Smooth muscle cell (in vitro differentiated cells): ENCODE measurements at regions not wholly inside any gene's neighbourhood (a gene's known extent, or its start where the extent isn't known, plus 50 kb on each side); places are given as distances from the start of the nearest gene placed in this dataset.
A peak's percentile ranks its signal among the peaks of the same experiment; 100 is the strongest.

Source experiments
- DNase-seq: peaks from one replicate; lab custom pipeline; 2025; ENCODE audit not compliant: unreplicated experiment; lab: John Stamatoyannopoulos, UW
- H2AFZ ChIP-seq: fragments of 200-600 bp; sonication (generic); 2 replicates; pipeline ENCODE4 v1.6.0; 2016; ENCODE audit warnings: antibody characterized with exemption, low read depth, mild to moderate bottlenecking
- H3F3A ChIP-seq: fragments of 200-600 bp; sonication (generic); 2 replicates; pipeline ENCODE4 v1.6.0; 2017; ENCODE audit warnings: antibody characterized with exemption, low read depth
- H3K27ac ChIP-seq: fragments of 200-600 bp; sonication (generic); 2 replicates; pipeline ENCODE4 v1.5.1; 2016; ENCODE audit warnings: low read depth, mild to moderate bottlenecking
- H3K27me3 ChIP-seq: fragments of 200-600 bp; sonication (generic); 2 replicates; pipeline ENCODE4 v1.6.1; 2016; ENCODE audit warnings: low read depth, mild to moderate bottlenecking
- H3K36me3 ChIP-seq: fragments of 200-600 bp; sonication (generic); 2 replicates; pipeline ENCODE4 v1.5.1; 2016; ENCODE audit warnings: low read depth
- H3K4me1 ChIP-seq: fragments of 200-600 bp; sonication (generic); 2 replicates; pipeline ENCODE4 v1.5.1; 2016; ENCODE audit warnings: low read depth
- H3K4me2 ChIP-seq: fragments of 200-600 bp; sonication (generic); 2 replicates; pipeline ENCODE4 v1.6.0; 2016; ENCODE audit warnings: mild to moderate bottlenecking
- H3K4me3 ChIP-seq: fragments of 200-600 bp; sonication (generic); 2 replicates; pipeline ENCODE4 v1.5.1; 2016; ENCODE audit warnings: mild to moderate bottlenecking
- H3K79me2 ChIP-seq: fragments of 200-600 bp; sonication (generic); 2 replicates; pipeline ENCODE4 v1.6.0; 2016; ENCODE audit warnings: low read depth, mild to moderate bottlenecking
- H3K9ac ChIP-seq: fragments of 200-600 bp; sonication (generic); 2 replicates; pipeline ENCODE4 v1.6.0; 2016; ENCODE audit warnings: low read depth
- H3K9me3 ChIP-seq: fragments of 200-600 bp; sonication (generic); replicated peaks from 2 replicates; pipeline ENCODE4 v1.5.1; 2016; ENCODE audit warnings: low read depth
- H4K20me1 ChIP-seq: fragments of 200-600 bp; sonication (generic); 2 replicates; pipeline ENCODE4 v1.6.0; 2016; ENCODE audit warnings: low read depth
- CTCF ChIP-seq: fragments of 200-600 bp; sonication (generic); IDR thresholded peaks from 2 replicates; pipeline ENCODE4 v1.5.1; 2017; ENCODE audit warnings: borderline replicate concordance, mild to moderate bottlenecking, antibody characterized with exemption; ENCODE audit not compliant: insufficient read depth, poor library complexity, severe bottlenecking
- WGBS: methylation state at CpG from one replicate; pipeline ENCODE4 v1.1.7; 2016; ENCODE audit warnings: low lambda C conversion rate; 5-methylcytosine and 5-hydroxymethylcytosine counted together

DNA sequence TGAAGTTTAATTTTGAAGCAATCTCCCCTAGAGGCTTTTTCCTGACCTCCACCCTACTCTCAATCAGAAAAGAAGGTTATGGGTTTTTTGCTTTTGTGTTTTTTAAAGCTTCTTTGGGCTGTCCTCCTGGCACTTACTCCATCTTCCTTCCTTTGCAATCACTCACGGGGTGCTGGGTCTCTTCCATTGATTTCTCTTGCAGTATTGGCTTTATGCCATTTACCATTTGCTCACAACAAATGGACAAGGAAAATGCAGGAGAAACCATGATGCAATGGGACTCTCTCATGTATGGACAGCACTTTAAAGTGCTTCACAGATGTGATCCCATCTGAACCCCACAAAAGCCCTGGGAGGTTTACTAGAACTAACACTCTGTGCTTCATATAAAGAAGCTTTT, 57.5 kb downstream of the SST start:
- H3K9me3 ChIP-seq, result no peaks in the 10 kb centered on the region
- TF ChIP-seq CTCF, result no peak
- H4K20me1 ChIP-seq, result no peaks in the 10 kb centered on the region
- no peak overlapping the region for H3K4me2 ChIP-seq
- no peak overlapping the region for H3K9ac ChIP-seq
- H3K4me1 ChIP-seq, result no peaks in the 10 kb centered on the region
- no peak overlapping the region for H3K4me3 ChIP-seq
- WGBS, result 96% methylated on average over 1 of the region's 1 CpG
- H3K79me2 ChIP-seq, result no peaks in the 10 kb centered on the region
- H2AFZ ChIP-seq, result no peak overlapping the region
- H3F3A ChIP-seq, result no peaks in the 10 kb centered on the region
- DNase-seq, result no peak
- no peaks in the 10 kb centered on the region for H3K27me3 ChIP-seq
- H3K36me3 ChIP-seq, result no peaks in the 10 kb centered on the region
- H3K27ac ChIP-seq, result no peak overlapping the region

DNA sequence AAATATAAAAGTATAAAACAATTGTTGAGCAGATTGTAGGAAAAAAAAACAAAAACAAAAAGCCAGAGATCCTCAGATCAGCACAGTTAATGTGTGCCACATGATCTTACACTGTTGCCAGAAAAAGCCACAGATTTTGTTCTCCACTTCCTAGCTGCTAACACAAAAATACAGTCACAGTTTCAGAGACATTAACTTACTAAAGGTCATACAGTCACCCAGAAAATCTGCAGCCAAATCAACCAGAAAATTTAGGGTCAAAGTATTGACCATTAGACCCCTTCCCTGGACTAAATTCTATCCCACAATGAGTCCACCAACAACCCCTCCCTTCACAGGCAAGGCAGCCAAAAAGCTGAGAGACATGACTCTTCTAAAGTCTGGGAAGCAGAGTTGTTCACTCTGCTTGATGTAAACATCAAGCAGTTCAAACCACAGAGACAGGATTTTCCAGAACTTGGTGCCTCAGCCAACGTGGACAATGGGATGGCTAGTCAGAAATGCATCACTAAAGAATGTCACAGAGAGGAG, 59.1 kb downstream of the SST start:
- H3K4me2 ChIP-seq, result peak overlapping the region; percentile 4
- no peaks in the 10 kb centered on the region for H3K4me1 ChIP-seq
- DNase-seq, result no peak
- no peak overlapping the region for H3K27ac ChIP-seq
- H3K79me2 ChIP-seq, result no peaks in the 10 kb centered on the region
- 23% methylated on average over 1 of the region's 1 CpG for WGBS
- no peak overlapping the region for H3K4me3 ChIP-seq
- H4K20me1 ChIP-seq, result no peaks in the 10 kb centered on the region
- H3K27me3 ChIP-seq, result no peaks in the 10 kb centered on the region
- no peaks in the 10 kb centered on the region for H3F3A ChIP-seq
- H3K9ac ChIP-seq, result no peak overlapping the region
- H3K36me3 ChIP-seq, result no peaks in the 10 kb centered on the region
- H2AFZ ChIP-seq, result no peak overlapping the region
- no peaks in the 10 kb centered on the region for H3K9me3 ChIP-seq
- no peak for TF ChIP-seq CTCF

GRCh38 chr3:187594272-187594671, 75.9 kb downstream of the SST start:
- no peak overlapping the region for H3K27ac ChIP-seq
- no peak for DNase-seq
- H3K79me2 ChIP-seq, result no peaks in the 10 kb centered on the region
- no peak overlapping the region for H2AFZ ChIP-seq
- TF ChIP-seq CTCF, result no peak
- peaks cover 4% of the 10 kb centered on the region for H3K27me3 ChIP-seq
- H3K4me2 ChIP-seq, result no peak overlapping the region
- WGBS, result 33% methylated on average over 2 of the region's 2 CpGs
- no peaks in the 10 kb centered on the region for H3F3A ChIP-seq
- no peak overlapping the region for H3K9ac ChIP-seq
- no peaks in the 10 kb centered on the region for H3K9me3 ChIP-seq
- no peak overlapping the region for H3K4me3 ChIP-seq
- H3K36me3 ChIP-seq, result no peaks in the 10 kb centered on the region
- H3K4me1 ChIP-seq, result peaks cover 5% of the 10 kb centered on the region
- H4K20me1 ChIP-seq, result no peaks in the 10 kb centered on the region

DNA sequence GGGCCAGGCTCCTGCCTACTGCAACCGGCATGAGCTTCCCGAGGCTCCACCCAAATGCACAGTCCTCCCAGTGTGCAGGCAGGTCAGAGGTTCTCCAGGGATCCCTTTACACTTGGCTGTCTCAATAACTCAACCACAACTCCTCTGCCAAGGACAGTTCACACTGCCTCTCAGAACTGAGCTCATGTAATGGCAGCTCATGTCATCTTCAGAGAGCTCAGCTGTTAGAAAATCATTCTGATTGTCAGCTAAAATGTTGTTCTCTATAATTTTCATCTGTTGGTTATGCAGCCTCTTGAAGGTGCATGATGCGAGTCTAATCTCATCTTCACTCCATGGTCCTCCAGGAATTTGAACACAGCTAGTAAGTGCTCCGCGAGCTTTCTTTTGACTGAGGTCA, 76.7 kb downstream of the SST start:
- 89% methylated on average over 5 of the region's 5 CpGs for WGBS
- H3K4me3 ChIP-seq, result no peak overlapping the region
- no peak for DNase-seq
- no peak overlapping the region for H2AFZ ChIP-seq
- no peaks in the 10 kb centered on the region for H3F3A ChIP-seq
- H3K36me3 ChIP-seq, result no peaks in the 10 kb centered on the region
- no peak overlapping the region for H3K27ac ChIP-seq
- peaks cover 4% of the 10 kb centered on the region for H3K27me3 ChIP-seq
- no peaks in the 10 kb centered on the region for H3K9me3 ChIP-seq
- no peak overlapping the region for H3K4me2 ChIP-seq
- H3K9ac ChIP-seq, result no peak overlapping the region
- H3K79me2 ChIP-seq, result no peaks in the 10 kb centered on the region
- H4K20me1 ChIP-seq, result no peaks in the 10 kb centered on the region
- TF ChIP-seq CTCF, result no peak
- H3K4me1 ChIP-seq, result peaks cover 5% of the 10 kb centered on the region
